Neural progenitor cell (in vitro differentiated cells): ENCODE measurements at regions not wholly inside any gene's neighbourhood (a gene's known extent, or its start where the extent isn't known, plus 50 kb on each side); places are given as distances from the start of the nearest gene placed in this dataset.

Experiments used
- DNase-seq: peaks from one replicate; pipeline ENCODE4 v3.0.0-alpha.2; 2016; ENCODE audit warnings: low spot score
- H2AFZ ChIP-seq: fragments of 200-600 bp; sonication (generic); replicated peaks from 2 replicates; pipeline ENCODE4 v1.6.1; 2016; ENCODE audit warnings: antibody characterized with exemption
- H3F3A ChIP-seq: fragments of 200-600 bp; sonication (generic); 2 replicates; pipeline ENCODE4 v1.6.1; 2016; ENCODE audit warnings: antibody characterized with exemption, low read depth
- H3K27ac ChIP-seq: fragments of 200-600 bp; sonication (generic); 2 replicates; pipeline ENCODE4 v1.5.1; 2016; ENCODE audit warnings: mild to moderate bottlenecking
- H3K27me3 ChIP-seq: fragments of 200-600 bp; sonication (generic); 2 replicates; pipeline ENCODE4 v1.6.1; 2016; ENCODE audit warnings: mild to moderate bottlenecking, moderate library complexity
- H3K36me3 ChIP-seq: fragments of 200-600 bp; sonication (generic); 2 replicates; pipeline ENCODE4 v1.5.1; 2016
- H3K4me1 ChIP-seq: fragments of 200-600 bp; sonication (generic); 2 replicates; pipeline ENCODE4 v1.6.1; 2016; ENCODE audit warnings: mixed run types
- H3K4me2 ChIP-seq: fragments of 200-600 bp; sonication (generic); 2 replicates; pipeline ENCODE4 v1.6.1; 2016
- H3K4me3 ChIP-seq: fragments of 200-600 bp; sonication (generic); 2 replicates; pipeline ENCODE4 v1.5.1; 2016
- H3K79me2 ChIP-seq: fragments of 200-600 bp; sonication (generic); 2 replicates; pipeline ENCODE4 v1.6.1; 2016; ENCODE audit warnings: low read depth
- H3K9ac ChIP-seq: fragments of 200-600 bp; sonication (generic); 2 replicates; pipeline ENCODE4 v1.6.1; 2016
- H3K9me3 ChIP-seq: fragments of 200-600 bp; sonication (generic); 2 replicates; pipeline ENCODE4 v1.5.1; 2016; ENCODE audit warnings: low read depth
- H4K20me1 ChIP-seq: fragments of 200-600 bp; sonication (generic); 2 replicates; pipeline ENCODE4 v1.6.1; 2016; ENCODE audit warnings: low read depth
- H3K27ac Mint-ChIP-seq: 3 replicates; pipeline ENCODE4 v1.8.0; 2021; ENCODE audit warnings: mixed read lengths
- H3K27me3 Mint-ChIP-seq: 2 replicates; pipeline ENCODE4 v1.8.0; 2022; ENCODE audit warnings: low read depth, mild to moderate bottlenecking, inconsistent platforms, moderate library complexity, mixed read lengths; ENCODE audit not compliant: insufficient read depth
- H3K36me3 Mint-ChIP-seq: 3 replicates; pipeline ENCODE4 v1.8.0; 2021; ENCODE audit warnings: mixed read lengths
- H3K4me1 Mint-ChIP-seq: 3 replicates; pipeline ENCODE4 v1.8.0; 2021; ENCODE audit warnings: mixed read lengths
- H3K4me3 Mint-ChIP-seq: 3 replicates; pipeline ENCODE4 v1.8.0; 2021; ENCODE audit warnings: mild to moderate bottlenecking, moderate library complexity, mixed read lengths
- H3K9me3 Mint-ChIP-seq: 3 replicates; pipeline ENCODE4 v1.8.0; 2020; ENCODE audit warnings: mixed read lengths
- CTCF ChIP-seq: fragments of 200-600 bp; sonication (generic); IDR thresholded peaks from 2 replicates; pipeline ENCODE4 v1.5.1; 2017; ENCODE audit warnings: antibody characterized with exemption, mild to moderate bottlenecking
- EZH2 ChIP-seq: fragments of 200-600 bp; sonication (generic); IDR thresholded peaks from 2 replicates; pipeline ENCODE4 v1.6.1; 2017; ENCODE audit warnings: antibody characterized with exemption, mild to moderate bottlenecking, moderate library complexity
- EZH2phosphoT487 ChIP-seq: fragments of 200-600 bp; sonication (generic); IDR thresholded peaks from 2 replicates; pipeline ENCODE4 v1.6.1; 2017; ENCODE audit warnings: antibody characterized with exemption

GRCh38 chr1:96002201-96002600 is 719.4 kb upstream of the PTBP2 start:
- H3K27ac ChIP-seq, result no peak overlapping the region
- no peak overlapping the region for H3K4me2 ChIP-seq
- peaks cover 2% of the 10 kb centered on the region for H3K9me3 Mint-ChIP-seq
- H3K27ac Mint-ChIP-seq, result no peak overlapping the region
- no peaks in the 10 kb centered on the region for H3K36me3 ChIP-seq
- H2AFZ ChIP-seq, result peak overlapping the region; percentile 27
- H3K4me3 Mint-ChIP-seq, result no peak overlapping the region
- H4K20me1 ChIP-seq, result no peaks in the 10 kb centered on the region
- H3K27me3 ChIP-seq, result no peaks in the 10 kb centered on the region
- no peaks in the 10 kb centered on the region for H3F3A ChIP-seq
- H3K36me3 Mint-ChIP-seq, result no peaks in the 10 kb centered on the region
- H3K9ac ChIP-seq, result no peak overlapping the region
- no peak for DNase-seq
- no peaks in the 10 kb centered on the region for H3K27me3 Mint-ChIP-seq
- TF ChIP-seq EZH2phosphoT487 (no peak), EZH2 (no peak), CTCF (no peak)
- H3K4me1 ChIP-seq, result no peaks in the 10 kb centered on the region
- H3K4me1 Mint-ChIP-seq, result no peaks in the 10 kb centered on the region
- H3K79me2 ChIP-seq, result no peaks in the 10 kb centered on the region
- no peak overlapping the region for H3K4me3 ChIP-seq
- no peaks in the 10 kb centered on the region for H3K9me3 ChIP-seq

- Mint-ChIP-seq H3K9me3 (peaks cover 2% of the 10 kb centered on the region), H3K36me3 (no peaks in the 10 kb centered on the region), H3K27ac (no peak overlapping the region), H3K27me3 (no peaks in the 10 kb centered on the region), H3K4me3 (no peak overlapping the region), H3K4me1 (no peaks in the 10 kb centered on the region)
- Histone ChIP-seq H3K27me3 (no peaks in the 10 kb centered on the region), H2AFZ (peak overlapping the region; percentile 41), H3K79me2 (no peaks in the 10 kb centered on the region), H3F3A (no peaks in the 10 kb centered on the region), H3K9ac (no peak overlapping the region), H4K20me1 (no peaks in the 10 kb centered on the region), H3K4me2 (no peak overlapping the region), H3K27ac (no peak overlapping the region), H3K9me3 (no peaks in the 10 kb centered on the region), H3K36me3 (no peaks in the 10 kb centered on the region), H3K4me1 (no peaks in the 10 kb centered on the region), H3K4me3 (no peak overlapping the region)
- TF ChIP-seq EZH2phosphoT487 (no peak), CTCF (no peak), EZH2 (no peak)
- no peak for DNase-seq
These were observed 718.3 kb upstream of the PTBP2 start for GRCh38 chr1:96002969-96003964.

GRCh38 chr1:96009831-96010434 is 711.7 kb upstream of the PTBP2 start:
- Mint-ChIP-seq H3K4me1 (no peaks in the 10 kb centered on the region), H3K4me3 (no peak overlapping the region)
- no peak for TF ChIP-seq EZH2phosphoT487
- no peak for TF ChIP-seq CTCF
- TF ChIP-seq EZH2, result no peak

More at GRCh38 chr1:96009831-96010434, 711.7 kb upstream of the PTBP2 start:
- H3K9me3 ChIP-seq, result no peaks in the 10 kb centered on the region
- H3K4me2 ChIP-seq, result no peak overlapping the region
- no peaks in the 10 kb centered on the region for H4K20me1 ChIP-seq
- no peak overlapping the region for H3K27ac Mint-ChIP-seq
- H3K36me3 Mint-ChIP-seq, result no peaks in the 10 kb centered on the region
- H3K27me3 Mint-ChIP-seq, result no peaks in the 10 kb centered on the region
- no peaks in the 10 kb centered on the region for H3K36me3 ChIP-seq
- no peak overlapping the region for H3K27ac ChIP-seq
- H3K4me1 ChIP-seq, result no peaks in the 10 kb centered on the region
- H3K4me3 ChIP-seq, result no peak overlapping the region
- no peak for DNase-seq
- H3K27me3 ChIP-seq, result no peaks in the 10 kb centered on the region
- no peak overlapping the region for H3K9ac ChIP-seq
- no peaks in the 10 kb centered on the region for H3K79me2 ChIP-seq
- no peaks in the 10 kb centered on the region for H3F3A ChIP-seq
- H2AFZ ChIP-seq, result no peak overlapping the region
- no peaks in the 10 kb centered on the region for H3K9me3 Mint-ChIP-seq
